G401.6 (cell line): ENCODE measurements at regions not wholly inside any gene's neighbourhood (a gene's known extent, or its start where the extent isn't known, plus 50 kb on each side); places are given as distances from the start of the nearest gene placed in this dataset.

Source experiments
- FAIRE-seq: peaks from 2 replicates; lab custom pipeline; 2012; peaks lifted over from hg19 to GRCh38; lab: Jason Lieb, UNC

GRCh38 chr1:2916706-2917105, 104.6 kb upstream of the ACTRT2 start:
- FAIRE-seq, result no peak

- no peak for FAIRE-seq
These were observed 104.0 kb upstream of the ACTRT2 start for GRCh38 chr1:2917284-2917683.

GRCh38 chr1:2918441-2918840, 102.8 kb upstream of the ACTRT2 start:
- no peak for FAIRE-seq

GRCh38 chr1:2919841-2920240, 101.4 kb upstream of the ACTRT2 start:
- FAIRE-seq, result no peak

GRCh38 chr1:2920421-2921015, 100.7 kb upstream of the ACTRT2 start:
- FAIRE-seq, result no peak

GRCh38 chr1:2921970-2922686, 99.1 kb upstream of the ACTRT2 start:
- no peak for FAIRE-seq

GRCh38 chr1:2923351-2923750, 97.9 kb upstream of the ACTRT2 start:
- no peak for FAIRE-seq

GRCh38 chr1:2925291-2925690, 96.0 kb upstream of the ACTRT2 start:
- no peak for FAIRE-seq

- no peak for FAIRE-seq
These were observed 95.3 kb upstream of the ACTRT2 start for GRCh38 chr1:2925918-2926317.

- FAIRE-seq, result no peak
These were observed 94.7 kb upstream of the ACTRT2 start for GRCh38 chr1:2926447-2927055.

GRCh38 chr1:2927393-2928360, 93.6 kb upstream of the ACTRT2 start:
- no peak for FAIRE-seq

- FAIRE-seq, result no peak
These were observed 92.6 kb upstream of the ACTRT2 start for GRCh38 chr1:2928366-2929325.

GRCh38 chr1:2929335-2929734, 91.9 kb upstream of the ACTRT2 start:
- no peak for FAIRE-seq

GRCh38 chr1:2930016-2930815, 91.1 kb upstream of the ACTRT2 start:
- FAIRE-seq, result no peak

- FAIRE-seq, result no peak
These were observed 90.1 kb upstream of the ACTRT2 start for GRCh38 chr1:2930913-2931723.

GRCh38 chr1:2931724-2932401, 89.4 kb upstream of the ACTRT2 start:
- no peak for FAIRE-seq

- FAIRE-seq, result no peak
These were observed 88.5 kb upstream of the ACTRT2 start for GRCh38 chr1:2932671-2933350.

GRCh38 chr1:2933431-2934155, 87.7 kb upstream of the ACTRT2 start:
- no peak for FAIRE-seq
